Neural cell (in vitro differentiated cells): ENCODE measurements at regions not wholly inside any gene's neighbourhood (a gene's known extent, or its start where the extent isn't known, plus 50 kb on each side); places are given as distances from the start of the nearest gene placed in this dataset.

Experiments used
- EP300 ChIP-seq: fragments of 450-650 bp; conservative IDR thresholded peaks from 2 replicates; pipeline ENCODE4 v1.6.1; 2014; ENCODE audit warnings: antibody characterized with exemption, mild to moderate bottlenecking, moderate library complexity; ENCODE audit not compliant: poor library complexity, severe bottlenecking
- EZH2 ChIP-seq: fragments of 200-600, 300-800 bp; shearing (Covaris generic), sonication (generic); IDR thresholded peaks from 2 replicates; pipeline ENCODE4 v1.6.1; 2014; ENCODE audit warnings: antibody characterized with exemption, low read length, borderline replicate concordance, mild to moderate bottlenecking; ENCODE audit not compliant: insufficient read depth, poor library complexity, severe bottlenecking
- REST ChIP-seq: IDR thresholded peaks from 2 replicates; pipeline ENCODE4 v1.6.1; 2012; ENCODE audit warnings: borderline replicate concordance
- SMC3 ChIP-seq: fragments of 450-650 bp; conservative IDR thresholded peaks from 2 replicates; pipeline ENCODE4 v1.6.1; 2014; ENCODE audit warnings: antibody characterized with exemption, mild to moderate bottlenecking, moderate library complexity; ENCODE audit not compliant: poor library complexity
- TAF1 ChIP-seq: IDR thresholded peaks from 2 replicates; pipeline ENCODE4 v1.6.1; 2012; ENCODE audit warnings: low read depth
- TF ChIP-seq, protein P1 (sequence below): fragments of 450-650 bp; IDR thresholded peaks from 2 replicates; pipeline ENCODE4 v1.5.1; 2014; ENCODE audit warnings: antibody characterized with exemption, mild to moderate bottlenecking, moderate library complexity; ENCODE audit not compliant: poor library complexity, severe bottlenecking

DNA sequence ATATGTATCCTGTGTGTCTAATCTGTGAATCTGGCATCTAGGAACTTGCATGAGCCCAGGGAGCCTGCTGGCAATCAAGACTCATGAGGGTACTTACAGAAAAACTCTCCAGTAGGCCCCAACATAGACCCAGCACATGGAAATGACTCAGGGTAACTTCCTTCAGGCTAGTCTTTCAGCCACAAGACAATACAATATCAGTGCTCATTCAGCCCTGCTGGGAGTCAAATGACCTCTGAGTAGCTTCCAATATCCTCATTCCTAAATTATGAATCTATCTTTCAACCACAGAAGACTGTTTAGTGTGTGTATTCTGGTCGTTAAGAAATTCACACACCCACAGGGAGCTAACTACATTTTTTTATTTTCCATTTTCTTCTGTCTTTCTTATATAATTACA lies 1273.0 kb downstream of the EFNA5 start:
- TF ChIP-seq, protein P1, sequence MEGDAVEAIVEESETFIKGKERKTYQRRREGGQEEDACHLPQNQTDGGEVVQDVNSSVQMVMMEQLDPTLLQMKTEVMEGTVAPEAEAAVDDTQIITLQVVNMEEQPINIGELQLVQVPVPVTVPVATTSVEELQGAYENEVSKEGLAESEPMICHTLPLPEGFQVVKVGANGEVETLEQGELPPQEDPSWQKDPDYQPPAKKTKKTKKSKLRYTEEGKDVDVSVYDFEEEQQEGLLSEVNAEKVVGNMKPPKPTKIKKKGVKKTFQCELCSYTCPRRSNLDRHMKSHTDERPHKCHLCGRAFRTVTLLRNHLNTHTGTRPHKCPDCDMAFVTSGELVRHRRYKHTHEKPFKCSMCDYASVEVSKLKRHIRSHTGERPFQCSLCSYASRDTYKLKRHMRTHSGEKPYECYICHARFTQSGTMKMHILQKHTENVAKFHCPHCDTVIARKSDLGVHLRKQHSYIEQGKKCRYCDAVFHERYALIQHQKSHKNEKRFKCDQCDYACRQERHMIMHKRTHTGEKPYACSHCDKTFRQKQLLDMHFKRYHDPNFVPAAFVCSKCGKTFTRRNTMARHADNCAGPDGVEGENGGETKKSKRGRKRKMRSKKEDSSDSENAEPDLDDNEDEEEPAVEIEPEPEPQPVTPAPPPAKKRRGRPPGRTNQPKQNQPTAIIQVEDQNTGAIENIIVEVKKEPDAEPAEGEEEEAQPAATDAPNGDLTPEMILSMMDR: no peak
- no peak for TF ChIP-seq TAF1
- no peak for TF ChIP-seq REST
- TF ChIP-seq EZH2: no peak
- no peak for TF ChIP-seq EP300
- TF ChIP-seq SMC3: no peak
